ENCODE measurements at regions not wholly inside any gene's neighbourhood (a gene's known extent, or its start where the extent isn't known, plus 50 kb on each side); places are given as distances from the start of the nearest gene placed in this dataset.

GRCh38 chr13:33767140-33767539 lies 50.8 kb upstream of the RFC3 start:
- Histone ChIP-seq H3K4me1 (ENCODE audit: control insufficient read depth in 4 of 4, insufficient read depth in 4 of 4, low read length in 3 of 4) (no peaks in the 10 kb centered on the region), H3K27ac (ENCODE audit: low read depth in 1 of 2, low read length in 2 of 2) (no peak overlapping the region), H3K4me3 (ENCODE audit: low read depth in 1 of 3, low read length in 3 of 3) (no peak overlapping the region), H3K27me3 (ENCODE audit: control insufficient read depth in 4 of 4, insufficient read depth in 4 of 4, low read length in 3 of 4) (no peaks in the 10 kb centered on the region), H3K36me3 (ENCODE audit: control insufficient read depth in 4 of 4, insufficient read depth in 3 of 4, low read depth in 1 of 4, low read length in 3 of 4) (no peaks in the 10 kb centered on the region), H3K9me3 (ENCODE audit: control insufficient read depth in 4 of 4, low read length in 3 of 4) (no peaks in the 10 kb centered on the region), H3K9ac (ENCODE audit: low read depth in 1 of 2, low read length in 2 of 2) (no peak overlapping the region)
- no peak for TF ChIP-seq RAD21 (IDR thresholded peaks at IDR 0.05)
- TF ChIP-seq, protein P1, sequence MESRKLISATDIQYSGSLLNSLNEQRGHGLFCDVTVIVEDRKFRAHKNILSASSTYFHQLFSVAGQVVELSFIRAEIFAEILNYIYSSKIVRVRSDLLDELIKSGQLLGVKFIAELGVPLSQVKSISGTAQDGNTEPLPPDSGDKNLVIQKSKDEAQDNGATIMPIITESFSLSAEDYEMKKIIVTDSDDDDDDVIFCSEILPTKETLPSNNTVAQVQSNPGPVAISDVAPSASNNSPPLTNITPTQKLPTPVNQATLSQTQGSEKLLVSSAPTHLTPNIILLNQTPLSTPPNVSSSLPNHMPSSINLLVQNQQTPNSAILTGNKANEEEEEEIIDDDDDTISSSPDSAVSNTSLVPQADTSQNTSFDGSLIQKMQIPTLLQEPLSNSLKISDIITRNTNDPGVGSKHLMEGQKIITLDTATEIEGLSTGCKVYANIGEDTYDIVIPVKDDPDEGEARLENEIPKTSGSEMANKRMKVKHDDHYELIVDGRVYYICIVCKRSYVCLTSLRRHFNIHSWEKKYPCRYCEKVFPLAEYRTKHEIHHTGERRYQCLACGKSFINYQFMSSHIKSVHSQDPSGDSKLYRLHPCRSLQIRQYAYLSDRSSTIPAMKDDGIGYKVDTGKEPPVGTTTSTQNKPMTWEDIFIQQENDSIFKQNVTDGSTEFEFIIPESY (IDR thresholded peaks at IDR 0.05): no peak
- no peak for TF ChIP-seq YY1 (IDR thresholded peaks at IDR 0.05)
- TF ChIP-seq HNF4G (IDR thresholded peaks at IDR 0.05): no peak
- TF ChIP-seq GABPA (IDR thresholded peaks at IDR 0.05 in 1 of 2, conservative IDR thresholded peaks at IDR 0.05 in 1 of 2): no peak
- no peak for TF ChIP-seq FOXA1 (IDR thresholded peaks at IDR 0.05)
- TF ChIP-seq RXRA (IDR thresholded peaks at IDR 0.05): no peak
- TF ChIP-seq HNF4A (conservative IDR thresholded peaks at IDR 0.05): no peak
- no peak for TF ChIP-seq JUND (IDR thresholded peaks at IDR 0.05)
- no peak for TF ChIP-seq NR2F2 (IDR thresholded peaks at IDR 0.05)
- no peak for TF ChIP-seq REST (IDR thresholded peaks at IDR 0.05)
- TF ChIP-seq EGR1 (IDR thresholded peaks at IDR 0.05; ENCODE audit: low read depth in 2 of 2): no peak
- no peak for TF ChIP-seq TAF1 (conservative IDR thresholded peaks at IDR 0.05)
- TF ChIP-seq FOXA2 (IDR thresholded peaks at IDR 0.05): no peak
- TF ChIP-seq MAX (IDR thresholded peaks at IDR 0.05): no peak
- TF ChIP-seq ATF3 (IDR thresholded peaks at IDR 0.05): no peak
- no peak for TF ChIP-seq SP1 (IDR thresholded peaks at IDR 0.05)
- TF ChIP-seq, protein P2, sequence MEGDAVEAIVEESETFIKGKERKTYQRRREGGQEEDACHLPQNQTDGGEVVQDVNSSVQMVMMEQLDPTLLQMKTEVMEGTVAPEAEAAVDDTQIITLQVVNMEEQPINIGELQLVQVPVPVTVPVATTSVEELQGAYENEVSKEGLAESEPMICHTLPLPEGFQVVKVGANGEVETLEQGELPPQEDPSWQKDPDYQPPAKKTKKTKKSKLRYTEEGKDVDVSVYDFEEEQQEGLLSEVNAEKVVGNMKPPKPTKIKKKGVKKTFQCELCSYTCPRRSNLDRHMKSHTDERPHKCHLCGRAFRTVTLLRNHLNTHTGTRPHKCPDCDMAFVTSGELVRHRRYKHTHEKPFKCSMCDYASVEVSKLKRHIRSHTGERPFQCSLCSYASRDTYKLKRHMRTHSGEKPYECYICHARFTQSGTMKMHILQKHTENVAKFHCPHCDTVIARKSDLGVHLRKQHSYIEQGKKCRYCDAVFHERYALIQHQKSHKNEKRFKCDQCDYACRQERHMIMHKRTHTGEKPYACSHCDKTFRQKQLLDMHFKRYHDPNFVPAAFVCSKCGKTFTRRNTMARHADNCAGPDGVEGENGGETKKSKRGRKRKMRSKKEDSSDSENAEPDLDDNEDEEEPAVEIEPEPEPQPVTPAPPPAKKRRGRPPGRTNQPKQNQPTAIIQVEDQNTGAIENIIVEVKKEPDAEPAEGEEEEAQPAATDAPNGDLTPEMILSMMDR (IDR thresholded peaks at IDR 0.05; ENCODE audit: low read depth, low read length, missing input control): no peak
- WGBS: 90% methylated on average over 2 of the region's 2 CpGs
- DNase-seq (ENCODE audit: low spot score): no peak
